ENCODE measurements at regions not wholly inside any gene's neighbourhood (a gene's known extent, or its start where the extent isn't known, plus 50 kb on each side); places are given as distances from the start of the nearest gene placed in this dataset.

GRCh38 chr16:52054326-52054725, 492.6 kb downstream of the TOX3 start:
- no peak for DNase-seq (ENCODE audit: low read depth in 3 of 3)

- no peak for DNase-seq (ENCODE audit: low read depth in 3 of 3)
These were observed 494.1 kb downstream of the TOX3 start for GRCh38 chr16:52052818-52053217.

DNA sequence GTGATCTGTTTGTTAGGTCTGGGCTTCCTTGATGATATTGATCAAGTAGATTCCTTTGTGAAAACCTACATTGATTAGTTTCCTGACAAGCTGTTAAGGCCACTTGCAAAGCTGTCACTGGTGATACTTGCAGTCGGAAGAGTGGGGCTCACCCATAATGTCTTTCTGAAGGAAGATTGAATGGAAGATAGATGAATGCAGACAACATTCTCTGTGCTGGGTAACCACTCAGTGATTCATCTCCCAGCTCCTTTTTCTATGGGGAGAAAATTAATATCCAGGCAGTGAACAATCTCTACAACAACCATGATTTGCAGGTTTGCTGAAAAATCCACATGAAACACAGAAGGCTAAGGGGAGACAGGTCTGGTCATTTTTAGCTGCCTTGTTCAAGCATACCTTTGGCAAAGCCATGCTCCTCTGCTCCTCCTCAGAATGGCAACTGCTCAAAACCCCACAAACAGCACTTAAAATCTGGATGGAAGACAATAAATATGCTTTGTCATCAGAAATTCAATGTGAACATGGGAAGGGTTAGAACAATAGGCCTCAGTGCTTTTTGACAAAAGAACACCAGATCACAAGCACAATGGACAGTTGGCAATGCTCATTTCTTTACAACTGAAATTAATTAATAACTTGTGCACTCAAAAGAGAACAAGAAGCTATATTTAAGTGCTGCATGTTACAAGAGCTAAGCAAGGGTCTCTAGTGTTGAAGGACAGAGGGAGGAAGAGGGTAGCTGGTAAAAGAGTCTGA, 495.4 kb downstream of the TOX3 start:
- no peak for DNase-seq (ENCODE audit: low read depth in 3 of 3)

DNA sequence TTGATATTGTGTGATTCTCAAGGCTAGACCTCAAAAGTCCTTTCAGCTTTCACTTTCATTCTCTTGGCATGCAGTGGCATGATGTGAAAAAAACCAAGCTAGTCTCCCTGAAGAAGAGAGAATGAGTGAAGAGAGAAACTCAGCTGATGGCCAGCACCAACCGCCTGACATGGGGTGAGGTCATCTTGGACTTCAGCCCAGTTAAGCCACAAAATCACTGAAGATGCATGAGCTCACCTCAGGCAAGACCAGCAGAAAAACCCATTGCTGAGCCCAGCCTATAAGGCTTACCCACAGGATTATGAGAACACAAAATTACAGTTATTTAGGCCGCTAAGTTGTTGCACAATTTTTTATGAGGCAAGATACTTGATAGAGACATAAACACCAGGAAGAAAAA, 496.5 kb downstream of the TOX3 start:
- no peak for DNase-seq (ENCODE audit: low read depth in 3 of 3)

DNA sequence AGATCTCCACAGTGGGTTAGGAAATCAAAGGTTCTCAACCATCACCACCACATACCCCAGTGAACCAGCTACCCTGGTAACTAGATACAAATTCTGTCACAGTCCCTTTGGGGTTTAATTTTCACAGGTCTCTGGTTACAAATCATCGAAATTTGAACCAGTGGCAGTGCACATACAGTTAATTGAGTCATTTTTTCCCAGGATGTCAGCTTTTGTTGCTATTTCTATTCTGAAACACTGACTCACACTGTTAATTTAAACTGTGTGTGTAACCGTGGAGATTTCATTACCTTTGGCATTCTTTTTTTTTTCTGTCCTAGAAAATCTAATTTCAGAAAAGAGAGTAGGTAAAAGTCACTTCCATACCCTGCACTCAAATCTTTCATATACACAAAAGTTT, 511.5 kb downstream of the TOX3 start:
- DNase-seq (ENCODE audit: low read depth in 3 of 3) = no peak

DNA sequence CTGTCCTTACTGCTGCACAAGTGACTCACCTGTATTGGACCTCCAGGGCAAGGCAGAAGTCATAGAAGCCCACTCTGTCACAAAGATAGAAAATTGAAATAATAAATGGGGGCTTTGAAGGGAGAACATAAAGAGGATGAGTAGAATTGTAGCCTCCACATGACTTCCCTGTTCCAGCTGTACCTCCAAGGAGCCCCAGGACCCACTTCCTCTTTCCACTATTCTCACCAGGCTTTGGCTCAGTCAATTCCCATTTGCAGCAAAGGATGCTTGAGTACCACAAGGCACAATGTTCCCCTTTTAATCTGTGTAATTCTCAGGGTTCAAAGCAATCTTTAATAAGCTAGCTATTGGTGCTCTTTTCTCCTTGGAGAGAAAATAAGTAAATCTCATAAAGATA, 512.1 kb downstream of the TOX3 start:
- no peak for DNase-seq (ENCODE audit: low read depth in 3 of 3)

GRCh38 chr16:52033992-52034391, 513.0 kb downstream of the TOX3 start:
- no peak for DNase-seq (ENCODE audit: low read depth in 3 of 3)

GRCh38 chr16:52022980-52023379, 524.0 kb downstream of the TOX3 start:
- DNase-seq (ENCODE audit: low read depth in 3 of 3) = no peak

- DNase-seq (ENCODE audit: low read depth in 3 of 3) = no peak
These were observed 524.8 kb downstream of the TOX3 start for GRCh38 chr16:52022177-52022576.

GRCh38 chr16:52016387-52016786, 530.6 kb downstream of the TOX3 start:
- no peak for DNase-seq (ENCODE audit: low read depth in 3 of 3)

DNA sequence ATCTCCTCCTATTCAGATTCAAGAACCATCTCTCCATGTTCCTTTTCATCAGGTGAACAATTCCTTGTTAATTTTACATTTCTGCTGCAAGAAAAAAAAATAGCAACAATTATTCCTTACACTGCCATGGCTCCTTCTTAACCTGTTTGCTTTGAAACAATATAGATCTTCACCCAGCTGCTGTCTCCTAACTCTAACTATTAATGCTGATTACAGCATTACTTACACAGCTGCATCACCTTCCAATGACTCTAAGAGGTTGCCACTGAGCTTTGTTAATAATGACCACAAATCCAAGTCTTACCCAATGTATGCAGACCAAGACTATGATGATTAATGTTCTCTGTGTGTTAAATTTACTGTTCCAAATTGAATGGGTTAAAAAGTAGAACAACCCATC, 541.4 kb downstream of the TOX3 start:
- no peak for DNase-seq (ENCODE audit: low read depth in 3 of 3)

- DNase-seq (ENCODE audit: low read depth in 3 of 3) = no peak
These were observed 542.6 kb downstream of the TOX3 start for GRCh38 chr16:52004343-52004742.

DNA sequence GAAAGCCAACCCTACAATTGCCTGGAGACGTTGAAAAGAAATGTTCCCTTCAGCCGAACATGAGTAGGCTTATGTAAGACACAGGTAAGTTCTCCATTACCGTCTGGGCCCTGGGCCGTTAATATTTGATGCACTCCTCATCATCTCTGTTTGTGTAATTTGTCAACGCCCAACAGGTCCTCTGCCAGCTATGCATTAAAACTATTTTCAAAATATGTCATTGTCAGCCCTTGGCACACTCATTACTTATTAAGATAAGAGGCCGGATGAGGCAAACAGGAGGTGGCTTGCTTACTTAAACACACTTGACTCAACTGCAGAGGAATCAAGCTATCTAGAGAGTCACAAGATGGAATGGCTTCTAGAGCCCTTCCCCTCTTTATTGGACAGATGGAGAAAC, 544.9 kb downstream of the TOX3 start:
- DNase-seq (ENCODE audit: low read depth in 3 of 3) = no peak

- DNase-seq (ENCODE audit: low read depth in 3 of 3) = no peak
These were observed 550.4 kb downstream of the TOX3 start for GRCh38 chr16:51996516-51996915.

- DNase-seq (ENCODE audit: low read depth in 3 of 3) = no peak
These were observed 552.3 kb downstream of the TOX3 start for GRCh38 chr16:51994597-51994996.

- no peak for DNase-seq (ENCODE audit: low read depth in 3 of 3)
These were observed 557.2 kb downstream of the TOX3 start for GRCh38 chr16:51989637-51990230.

DNA sequence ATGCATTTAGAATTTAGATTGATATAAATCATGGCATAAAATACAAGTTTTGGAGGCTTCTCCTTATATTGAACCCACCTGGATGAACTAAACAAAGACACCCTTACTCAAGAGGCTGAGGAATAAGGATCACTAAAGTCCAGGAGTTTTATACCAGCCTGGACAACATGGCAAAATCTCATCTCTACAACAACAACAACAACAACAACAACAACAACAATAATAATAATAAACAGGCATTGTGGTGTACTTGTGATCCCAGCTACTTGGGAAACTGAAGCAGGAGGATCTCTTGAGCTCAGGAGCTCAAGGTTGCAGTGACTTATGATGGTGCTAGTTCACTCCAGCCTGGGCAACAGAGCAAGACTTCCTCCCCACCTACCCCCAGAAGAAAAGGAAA, 558.0 kb downstream of the TOX3 start:
- no peak for DNase-seq (ENCODE audit: low read depth in 3 of 3)

GRCh38 chr16:51987519-51987918, 559.4 kb downstream of the TOX3 start:
- no peak for DNase-seq (ENCODE audit: low read depth in 3 of 3)

- DNase-seq (ENCODE audit: low read depth in 3 of 3) = no peak
These were observed 560.2 kb downstream of the TOX3 start for GRCh38 chr16:51986717-51987116.

DNA sequence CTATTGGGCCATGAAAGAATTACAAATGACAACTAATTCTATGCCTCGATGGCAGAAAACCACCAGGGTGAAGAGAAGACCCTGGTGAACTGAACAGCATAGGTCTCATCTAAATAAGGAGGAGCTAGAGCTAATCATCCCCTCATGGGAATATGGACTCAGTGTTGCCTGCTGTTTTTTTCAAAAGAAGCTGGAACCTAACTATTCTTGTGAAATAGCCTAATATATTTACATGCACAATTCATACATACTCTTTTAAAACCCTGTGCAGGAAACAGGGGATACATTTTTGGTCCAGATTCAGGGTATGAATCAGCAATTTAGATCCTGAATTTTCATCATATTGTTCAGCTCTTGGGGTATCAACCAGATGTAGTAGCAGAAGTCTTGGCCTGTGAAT, 560.6 kb downstream of the TOX3 start:
- no peak for DNase-seq (ENCODE audit: low read depth in 3 of 3)

- DNase-seq (ENCODE audit: low read depth in 3 of 3) = no peak
These were observed 561.8 kb downstream of the TOX3 start for GRCh38 chr16:51985126-51985525.

DNA sequence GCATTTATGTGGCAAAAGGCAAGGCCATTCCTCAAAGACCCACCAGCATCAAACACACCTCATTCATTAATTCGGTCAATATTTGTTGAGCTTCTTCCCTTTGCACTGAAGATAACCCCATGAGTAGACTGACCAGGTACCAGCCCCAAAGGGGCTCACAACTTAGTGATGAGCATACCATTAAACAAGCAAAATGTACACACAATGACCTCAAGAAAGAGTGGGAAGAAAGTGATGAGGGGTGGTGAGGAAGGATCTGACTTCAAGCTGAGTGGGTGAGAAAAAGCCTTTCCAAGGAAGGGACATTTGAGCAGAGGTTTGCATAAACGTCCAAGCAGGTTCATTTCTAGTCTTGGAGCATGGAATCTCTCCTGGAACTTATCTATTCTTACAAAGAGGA, 562.5 kb downstream of the TOX3 start:
- DNase-seq (ENCODE audit: low read depth in 3 of 3) = no peak

DNA sequence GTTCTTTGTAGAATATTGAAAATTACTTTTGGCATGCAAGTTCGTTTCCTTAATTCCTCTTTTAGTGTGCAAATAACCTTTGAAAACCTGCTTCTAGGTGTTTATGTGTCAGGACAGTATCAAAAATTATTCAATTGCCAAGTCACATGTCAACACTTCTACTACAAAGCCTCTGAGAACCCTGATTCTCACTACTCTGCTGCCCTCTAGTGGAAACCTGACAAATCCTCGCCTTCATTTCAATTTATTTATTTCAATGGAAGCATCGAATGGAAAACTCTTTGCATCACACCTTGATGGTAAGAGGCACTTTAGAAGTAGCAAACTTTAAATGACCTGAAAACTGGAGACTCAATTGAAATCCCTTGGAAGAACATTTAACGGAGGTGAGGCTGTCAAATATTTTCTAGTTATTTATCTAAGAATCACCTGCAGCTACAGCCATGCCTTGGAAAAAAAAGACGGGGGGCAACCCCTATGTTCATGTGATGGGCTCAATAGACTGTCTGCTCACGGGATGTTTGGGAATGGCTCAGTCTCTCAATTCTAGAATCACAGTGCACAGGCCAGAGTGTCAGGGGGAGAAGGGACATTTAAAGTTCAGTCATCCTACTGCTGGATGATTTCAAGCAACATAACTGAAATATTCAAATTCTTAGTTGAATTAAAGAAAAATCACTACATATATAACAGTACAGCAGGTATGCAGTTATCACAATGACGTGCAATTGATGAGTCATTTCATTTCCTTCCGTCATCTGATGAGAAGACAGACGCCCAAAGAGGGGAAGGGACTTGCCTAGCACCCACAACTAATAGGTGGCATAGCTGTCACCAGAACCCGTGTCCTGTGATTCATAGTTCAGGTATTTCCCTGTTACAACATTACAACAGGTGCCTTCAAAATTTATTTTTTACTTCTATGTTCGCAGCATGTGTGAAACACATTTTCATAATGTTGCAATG, 563.9 kb downstream of the TOX3 start:
- no peak for DNase-seq (ENCODE audit: low read depth in 3 of 3)
